ENCODE measurements at regions not wholly inside any gene's neighbourhood (a gene's known extent, or its start where the extent isn't known, plus 50 kb on each side); places are given as distances from the start of the nearest gene placed in this dataset.
"Not testable (repeated sequence)": the region's sequence is repeated elsewhere in the genome, so short reads cannot be mapped to it uniquely, and the experiment has no call there.

GRCh38 chr10:131363416-131363815 lies 51.9 kb upstream of the TCERG1L start:
- no peak for DNase-seq

DNA sequence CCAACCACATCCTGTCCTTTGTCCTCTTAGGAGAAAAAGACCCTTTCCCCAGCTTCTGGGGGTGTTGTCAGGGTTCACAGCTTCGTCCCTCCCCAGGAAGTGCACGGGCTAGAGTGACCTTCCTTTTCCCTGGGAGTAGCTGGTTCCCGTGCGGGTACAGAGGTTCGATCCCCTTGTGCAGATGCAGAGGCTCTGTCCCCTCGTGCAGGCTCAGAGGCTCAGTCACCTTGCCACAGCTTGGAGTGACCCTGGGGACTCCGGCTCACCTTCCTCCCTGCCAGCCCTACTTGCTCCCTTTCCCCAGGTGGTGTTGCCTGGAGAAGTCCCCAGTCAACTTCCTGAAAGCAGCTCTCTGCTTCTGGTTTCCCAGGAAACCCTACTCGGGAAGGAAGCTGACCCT lies 60.0 kb upstream of the TCERG1L start:
- no peak for DNase-seq

DNA sequence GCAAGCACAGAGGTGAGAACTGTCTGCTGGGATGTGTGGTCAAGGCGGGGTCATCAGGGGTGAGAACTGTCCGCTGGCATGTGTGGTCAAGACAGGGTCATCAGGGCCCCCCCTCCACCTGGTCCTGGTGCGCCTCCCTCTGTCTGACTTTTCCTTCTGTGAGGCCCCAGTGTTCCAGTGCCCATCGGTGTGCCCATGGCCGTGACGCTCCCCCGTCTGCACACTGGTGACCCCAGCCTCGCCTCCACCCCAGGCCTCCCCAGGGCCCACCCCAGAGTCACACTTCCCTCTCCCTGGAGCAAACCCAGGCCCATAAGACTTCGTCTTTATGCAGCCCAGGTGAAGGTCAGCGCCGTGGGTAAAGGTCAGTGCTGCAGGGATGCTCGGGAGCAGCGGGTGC lies 70.1 kb upstream of the TCERG1L start:
- no peak for DNase-seq

DNA sequence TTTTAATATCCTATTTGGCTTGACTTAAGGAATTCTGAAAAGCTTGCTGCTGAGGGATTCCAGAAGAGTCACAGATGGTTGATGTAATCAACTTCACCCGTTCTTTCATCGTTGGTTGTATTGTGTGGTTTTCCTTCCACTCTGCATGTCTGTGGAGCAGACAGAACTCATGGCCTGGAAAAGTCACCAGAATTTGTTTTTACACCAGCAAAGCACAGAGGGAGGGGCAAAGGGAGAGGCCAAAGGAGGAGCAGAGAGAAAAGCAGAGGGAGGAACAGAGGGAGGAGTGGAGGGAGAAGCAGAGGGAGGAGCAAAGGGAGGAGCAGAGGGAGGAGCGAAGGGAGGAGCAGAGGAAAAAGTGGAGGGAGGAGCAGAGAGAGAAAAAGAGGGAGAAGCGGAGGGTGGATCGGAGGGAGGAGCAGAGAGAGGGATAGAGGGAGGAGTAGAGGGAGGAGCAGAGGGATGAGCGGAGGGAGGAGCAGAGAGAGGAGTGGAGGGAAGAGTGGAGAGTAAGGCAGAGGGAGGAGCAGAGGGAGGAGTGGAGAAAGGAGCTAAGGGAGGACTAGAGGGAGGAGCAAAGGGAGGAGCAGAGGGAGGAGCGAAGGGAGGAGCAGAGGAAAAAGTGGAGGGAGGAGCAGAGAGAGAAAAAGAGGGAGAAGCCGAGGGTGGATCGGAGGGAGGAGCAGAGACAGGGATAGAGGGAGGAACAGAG lies 73.8 kb upstream of the TCERG1L start:
- DNase-seq: not testable (repeated sequence)

DNA sequence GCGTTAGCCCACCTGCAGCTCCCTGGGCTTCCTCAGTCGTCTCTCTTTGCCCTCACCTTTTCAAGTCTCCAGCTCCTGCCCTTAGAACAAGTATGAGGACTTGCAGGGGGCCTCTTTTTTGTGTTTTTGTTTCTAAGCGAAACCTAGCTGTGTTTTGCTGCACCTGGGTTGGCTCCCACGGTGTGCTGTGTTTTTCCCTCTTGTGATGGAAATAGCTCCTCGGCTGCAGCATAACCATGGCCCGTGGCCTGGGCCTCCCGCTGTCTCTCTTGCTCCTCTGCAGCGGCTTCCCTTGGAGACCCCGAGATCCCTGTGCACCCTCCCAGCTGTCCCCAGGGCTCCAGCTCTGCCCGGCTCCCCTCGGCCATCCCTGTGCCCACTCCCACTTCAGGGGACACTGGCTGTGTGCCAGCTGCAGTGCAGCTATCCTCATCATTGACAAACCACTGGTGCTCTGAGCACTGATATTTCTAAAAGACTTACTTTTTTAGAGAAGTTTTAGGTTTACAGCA lies 75.6 kb upstream of the TCERG1L start:
- no peak for DNase-seq

GRCh38 chr10:131391936-131392335 lies 80.4 kb upstream of the TCERG1L start:
- no peak for DNase-seq

- no peak for DNase-seq
Observed at GRCh38 chr10:131396121-131397050, 84.9 kb upstream of the TCERG1L start.

GRCh38 chr10:131398166-131398565 lies 86.6 kb upstream of the TCERG1L start:
- DNase-seq: no peak

- DNase-seq: no peak
Observed at GRCh38 chr10:131399981-131400380, 88.5 kb upstream of the TCERG1L start.

DNA sequence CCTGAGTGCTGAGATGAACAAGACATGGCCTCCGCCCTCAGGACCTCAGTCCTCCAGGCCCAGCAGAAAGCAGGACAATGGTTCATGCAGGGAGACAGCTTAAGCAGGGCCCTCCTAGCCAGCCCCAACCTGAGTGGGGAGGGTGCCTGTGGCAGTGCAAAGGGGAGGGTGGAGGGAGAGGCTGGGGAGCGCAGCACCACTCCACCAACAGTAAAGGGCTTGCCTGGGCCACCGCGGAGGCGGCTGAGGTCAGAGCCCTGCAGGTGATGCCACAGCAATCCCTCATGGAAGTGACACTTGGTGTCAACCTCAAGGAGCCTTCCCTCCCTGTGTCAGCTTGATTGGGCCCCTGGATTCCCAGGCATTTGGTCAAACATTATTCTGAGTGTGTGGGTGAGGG lies 89.0 kb upstream of the TCERG1L start:
- no peak for DNase-seq

- no peak for DNase-seq
Observed at GRCh38 chr10:131402771-131403650, 91.5 kb upstream of the TCERG1L start.

GRCh38 chr10:131403936-131404335 lies 92.4 kb upstream of the TCERG1L start:
- DNase-seq: no peak

- DNase-seq: no peak
Observed at GRCh38 chr10:131404886-131405285, 93.4 kb upstream of the TCERG1L start.

DNA sequence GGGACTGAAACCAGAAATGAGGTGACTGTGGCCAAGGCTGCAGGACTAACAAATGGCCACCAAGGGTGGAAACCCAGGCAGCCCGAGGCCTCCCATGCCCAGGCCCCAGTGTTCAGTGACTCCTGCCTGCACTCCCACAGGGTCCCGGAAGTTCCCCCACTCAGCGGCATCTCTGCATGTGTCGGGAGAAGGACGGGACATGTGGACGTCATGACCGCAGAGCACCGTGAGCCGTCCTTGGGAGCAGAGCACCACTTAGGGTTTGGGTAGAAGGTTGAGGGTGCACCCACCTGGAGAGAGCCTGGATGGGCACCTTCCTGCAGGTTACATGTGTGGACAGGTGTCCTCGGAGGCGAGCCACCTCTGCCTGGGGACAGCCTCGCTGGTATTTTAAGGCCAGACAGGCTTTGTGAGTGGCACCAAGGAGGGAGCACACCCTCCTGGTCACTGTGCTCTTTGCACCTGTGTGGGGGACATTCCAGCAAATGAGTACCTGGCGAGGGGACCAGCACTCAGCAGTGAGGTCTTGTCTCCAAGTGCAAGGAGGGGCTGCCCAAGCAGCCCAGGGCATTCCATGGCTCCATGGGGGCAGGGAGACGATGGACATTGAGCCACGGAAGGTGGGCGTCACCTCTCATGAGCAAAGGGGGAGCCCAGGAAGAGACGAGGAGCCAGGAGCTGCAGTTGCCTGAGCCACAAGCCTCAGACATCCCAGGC lies 95.3 kb upstream of the TCERG1L start:
- no peak for DNase-seq

- DNase-seq: no peak
Observed at GRCh38 chr10:131418681-131419080, 107.2 kb upstream of the TCERG1L start.

GRCh38 chr10:131419797-131420196 lies 108.3 kb upstream of the TCERG1L start:
- no peak for DNase-seq

- no peak for DNase-seq
Observed at GRCh38 chr10:131420867-131421266, 109.3 kb upstream of the TCERG1L start.

GRCh38 chr10:131421381-131421780 lies 109.9 kb upstream of the TCERG1L start:
- DNase-seq: no peak

- no peak for DNase-seq
Observed at GRCh38 chr10:131422731-131423130, 111.2 kb upstream of the TCERG1L start.

- no peak for DNase-seq
Observed at GRCh38 chr10:131424053-131424452, 112.5 kb upstream of the TCERG1L start.

- DNase-seq: no peak
Observed at GRCh38 chr10:131424836-131425491, 113.4 kb upstream of the TCERG1L start.

All from stimulated activated CD4-positive, alpha-beta T cell treated with anti-CD3 and anti-CD28 coated beads, Interleukin-12 subunit alpha, Interleukin-12 subunit beta, amount 100 ng/mL, for 4 hours (primary cell).